ENCODE measurements at regions not wholly inside any gene's neighbourhood (a gene's known extent, or its start where the extent isn't known, plus 50 kb on each side); places are given as distances from the start of the nearest gene placed in this dataset.

DNA sequence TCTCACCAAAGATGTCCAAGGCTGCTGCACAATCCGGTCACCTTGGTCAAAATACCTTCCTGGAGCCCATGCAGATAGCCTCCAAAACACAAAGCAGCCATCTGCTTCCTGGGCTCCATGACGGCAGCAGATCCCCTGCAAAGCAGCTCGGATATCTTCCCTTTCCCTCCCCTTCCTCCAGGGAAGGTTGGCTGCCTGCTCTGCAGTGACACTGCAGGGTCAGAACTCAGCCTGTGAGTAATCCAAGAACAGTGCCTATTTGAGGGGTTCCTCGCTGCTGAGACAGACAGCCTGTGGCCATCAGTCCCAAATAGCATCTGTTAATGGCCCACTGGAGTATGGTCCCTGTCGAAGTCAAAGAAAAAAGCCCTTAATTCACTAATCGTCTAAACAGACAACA, 270.8 kb downstream of the PREX1 start:
- 70 to 73% methylated on average over 5 to 6 of the region's 6 CpGs for WGBS, 2 experiments (ENCODE audit: insufficient coverage in 1 of 2, insufficient read length in 1 of 2)
- H3K36me3 Mint-ChIP-seq (ENCODE audit: low read depth) = no peaks in the 10 kb centered on the region
- TF ChIP-seq, protein P1, sequence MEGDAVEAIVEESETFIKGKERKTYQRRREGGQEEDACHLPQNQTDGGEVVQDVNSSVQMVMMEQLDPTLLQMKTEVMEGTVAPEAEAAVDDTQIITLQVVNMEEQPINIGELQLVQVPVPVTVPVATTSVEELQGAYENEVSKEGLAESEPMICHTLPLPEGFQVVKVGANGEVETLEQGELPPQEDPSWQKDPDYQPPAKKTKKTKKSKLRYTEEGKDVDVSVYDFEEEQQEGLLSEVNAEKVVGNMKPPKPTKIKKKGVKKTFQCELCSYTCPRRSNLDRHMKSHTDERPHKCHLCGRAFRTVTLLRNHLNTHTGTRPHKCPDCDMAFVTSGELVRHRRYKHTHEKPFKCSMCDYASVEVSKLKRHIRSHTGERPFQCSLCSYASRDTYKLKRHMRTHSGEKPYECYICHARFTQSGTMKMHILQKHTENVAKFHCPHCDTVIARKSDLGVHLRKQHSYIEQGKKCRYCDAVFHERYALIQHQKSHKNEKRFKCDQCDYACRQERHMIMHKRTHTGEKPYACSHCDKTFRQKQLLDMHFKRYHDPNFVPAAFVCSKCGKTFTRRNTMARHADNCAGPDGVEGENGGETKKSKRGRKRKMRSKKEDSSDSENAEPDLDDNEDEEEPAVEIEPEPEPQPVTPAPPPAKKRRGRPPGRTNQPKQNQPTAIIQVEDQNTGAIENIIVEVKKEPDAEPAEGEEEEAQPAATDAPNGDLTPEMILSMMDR (conservative IDR thresholded peaks at IDR 0.05) = no peak
- H3K27me3 Mint-ChIP-seq (ENCODE audit: insufficient read depth) = peaks cover 2% of the 10 kb centered on the region
- H3K4me3 Mint-ChIP-seq = no peak overlapping the region
- H3K4me1 Mint-ChIP-seq = no peaks in the 10 kb centered on the region
- H3K36me3 ChIP-seq (ENCODE audit: control insufficient read depth, insufficient read depth, low read length) = no peaks in the 10 kb centered on the region
- peak; percentile 60 for DNase-seq
- H3K9ac ChIP-seq (ENCODE audit: extremely low read depth, low read length, poor library complexity, severe bottlenecking) = no peak overlapping the region
- H3K9me3 Mint-ChIP-seq = no peaks in the 10 kb centered on the region
- H3K4me1 ChIP-seq (ENCODE audit: control insufficient read depth, insufficient read depth, low read length) = no peaks in the 10 kb centered on the region
- no peak overlapping the region for H3K27ac Mint-ChIP-seq
- H3K27ac ChIP-seq (ENCODE audit: low read depth, low read length) = no peak overlapping the region
- no peak overlapping the region for H3K4me3 ChIP-seq (ENCODE audit: low read length)
- no peaks in the 10 kb centered on the region for H3K9me3 ChIP-seq (ENCODE audit: control insufficient read depth, low read length)
- no peaks in the 10 kb centered on the region for H3K27me3 ChIP-seq (ENCODE audit: control insufficient read depth, insufficient read depth, low read length, poor library complexity, severe bottlenecking)

GRCh38 chr20:48552550-48552949, 275.2 kb downstream of the PREX1 start:
- no peak overlapping the region for H3K27ac ChIP-seq (ENCODE audit: low read depth, low read length)
- H3K9ac ChIP-seq (ENCODE audit: extremely low read depth, low read length, poor library complexity, severe bottlenecking) = no peak overlapping the region
- no peaks in the 10 kb centered on the region for H3K27me3 ChIP-seq (ENCODE audit: control insufficient read depth, insufficient read depth, low read length, poor library complexity, severe bottlenecking)
- TF ChIP-seq, protein P1 (conservative IDR thresholded peaks at IDR 0.05) = no peak
- H3K36me3 ChIP-seq (ENCODE audit: control insufficient read depth, insufficient read depth, low read length) = no peaks in the 10 kb centered on the region
- Mint-ChIP-seq H3K9me3 (no peaks in the 10 kb centered on the region), H3K4me1 (no peaks in the 10 kb centered on the region), H3K27ac (no peak overlapping the region), H3K4me3 (no peak overlapping the region), H3K27me3 (ENCODE audit: insufficient read depth) (peaks cover 7% of the 10 kb centered on the region), H3K36me3 (ENCODE audit: low read depth) (no peaks in the 10 kb centered on the region)
- no peak for DNase-seq
- 83 to 86% methylated on average over 6 to 8 of the region's 8 CpGs for WGBS, 2 experiments (ENCODE audit: insufficient coverage in 1 of 2, insufficient read length in 1 of 2)
- H3K4me3 ChIP-seq (ENCODE audit: low read length) = no peak overlapping the region
- no peaks in the 10 kb centered on the region for H3K4me1 ChIP-seq (ENCODE audit: control insufficient read depth, insufficient read depth, low read length)
- no peaks in the 10 kb centered on the region for H3K9me3 ChIP-seq (ENCODE audit: control insufficient read depth, low read length)

DNA sequence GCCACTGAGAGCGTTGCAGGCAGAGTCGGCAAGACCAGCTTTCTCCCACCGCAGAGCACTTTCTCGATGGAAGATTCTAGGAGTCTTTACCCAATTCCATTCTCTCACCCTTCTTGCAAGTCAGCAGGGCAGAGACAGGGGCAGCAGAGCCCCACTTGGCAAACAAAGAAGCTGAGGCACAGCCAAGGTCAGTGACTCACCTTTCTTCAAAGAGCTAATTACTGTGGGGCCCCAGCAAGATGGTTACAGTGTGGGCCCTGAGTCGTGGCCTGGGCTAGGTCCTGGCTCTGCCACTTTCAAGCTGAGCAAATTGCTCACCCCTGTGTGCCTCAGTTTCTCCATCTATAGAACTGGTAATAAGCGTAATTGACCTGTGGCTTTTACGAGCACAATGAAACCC, 277.0 kb downstream of the PREX1 start:
- Histone ChIP-seq H3K36me3 (ENCODE audit: control insufficient read depth, insufficient read depth, low read length) (no peaks in the 10 kb centered on the region), H3K9me3 (ENCODE audit: control insufficient read depth, low read length) (no peaks in the 10 kb centered on the region), H3K9ac (ENCODE audit: extremely low read depth, low read length, poor library complexity, severe bottlenecking) (no peak overlapping the region), H3K4me3 (ENCODE audit: low read length) (no peak overlapping the region), H3K27ac (ENCODE audit: low read depth, low read length) (no peak overlapping the region), H3K4me1 (ENCODE audit: control insufficient read depth, insufficient read depth, low read length) (no peaks in the 10 kb centered on the region), H3K27me3 (ENCODE audit: control insufficient read depth, insufficient read depth, low read length, poor library complexity, severe bottlenecking) (no peaks in the 10 kb centered on the region)
- Mint-ChIP-seq H3K4me3 (no peak overlapping the region), H3K27me3 (ENCODE audit: insufficient read depth) (peaks cover 7% of the 10 kb centered on the region), H3K36me3 (ENCODE audit: low read depth) (no peaks in the 10 kb centered on the region), H3K4me1 (no peaks in the 10 kb centered on the region), H3K9me3 (no peaks in the 10 kb centered on the region), H3K27ac (no peak overlapping the region)
- DNase-seq = no peak
- WGBS, 2 experiments (ENCODE audit: insufficient coverage in 1 of 2, insufficient read length in 1 of 2) = 87 to 92% methylated on average over 6 to 7 of the region's 7 CpGs
- TF ChIP-seq, protein P1 (conservative IDR thresholded peaks at IDR 0.05) = no peak
